Trophoblast cell (in vitro differentiated cells and primary cell): ENCODE measurements at regions not wholly inside any gene's neighbourhood (a gene's known extent, or its start where the extent isn't known, plus 50 kb on each side); places are given as distances from the start of the nearest gene placed in this dataset.
"Not testable (repeated sequence)": the region's sequence is repeated elsewhere in the genome, so short reads cannot be mapped to it uniquely, and the experiment has no call there.

ENCODE experiments used
- DNase-seq, 2 donors: peaks; one replicate each; pipeline ENCODE4 v3.0.0-alpha.2; 2016
- H2AFZ ChIP-seq: 2 replicates; pipeline ENCODE4 v1.6.1; 2013; ENCODE audit warnings: low read length, moderate library complexity, mild to moderate bottlenecking; ENCODE audit not compliant: insufficient read depth, poor library complexity
- H2AK5ac ChIP-seq: 2 replicates; pipeline ENCODE4 v1.6.1; 2013; ENCODE audit warnings: mild to moderate bottlenecking, low read length
- H2BK120ac ChIP-seq: 2 replicates; pipeline ENCODE4 v1.6.1; 2013; ENCODE audit warnings: low read length, mild to moderate bottlenecking, moderate library complexity; ENCODE audit not compliant: insufficient read depth, poor library complexity
- H2BK12ac ChIP-seq: 2 replicates; pipeline ENCODE4 v1.6.1; 2013; ENCODE audit warnings: mild to moderate bottlenecking, low read length, moderate library complexity
- H2BK5ac ChIP-seq: 2 replicates; pipeline ENCODE4 v1.6.1; 2013; ENCODE audit warnings: low read length, low read depth, moderate library complexity, mild to moderate bottlenecking; ENCODE audit not compliant: poor library complexity
- H3K14ac ChIP-seq: 2 replicates; pipeline ENCODE4 v1.6.1; 2013; ENCODE audit warnings: mild to moderate bottlenecking, low read length
- H3K18ac ChIP-seq: 2 replicates; pipeline ENCODE4 v1.6.1; 2013; ENCODE audit warnings: mild to moderate bottlenecking, low read length
- H3K23ac ChIP-seq: 2 replicates; pipeline ENCODE4 v1.6.1; 2013; ENCODE audit warnings: low read length
- H3K27ac ChIP-seq: 2 replicates; pipeline ENCODE4 v1.5.1; 2013; ENCODE audit warnings: low read depth, mild to moderate bottlenecking, inconsistent platforms, low read length, moderate library complexity
- H3K27me3 ChIP-seq: 2 replicates; pipeline ENCODE4 v1.6.1; 2013; ENCODE audit warnings: inconsistent platforms, mild to moderate bottlenecking, low read length, moderate library complexity; ENCODE audit not compliant: insufficient read depth
- H3K36me3 ChIP-seq, 2 experiments: 1 replicate in 1 of 2; 2 replicates in 1 of 2; pipeline ENCODE4 v1.6.1; 2013; ENCODE audit warnings: low read length in 2 of 2, mild to moderate bottlenecking in 2 of 2, moderate library complexity in 1 of 2; ENCODE audit not compliant: insufficient read depth in 2 of 2, control insufficient read depth in 1 of 2
- H3K4ac ChIP-seq: 2 replicates; pipeline ENCODE4 v1.6.1; 2013; ENCODE audit warnings: low read depth, mild to moderate bottlenecking, low read length, moderate library complexity
- H3K4me1 ChIP-seq, 2 experiments: 1 replicate in 1 of 2; 2 replicates in 1 of 2; pipeline ENCODE4 v1.6.1; 2013; ENCODE audit warnings: low read length in 2 of 2, mild to moderate bottlenecking in 2 of 2, moderate library complexity in 1 of 2; ENCODE audit not compliant: insufficient read depth in 2 of 2, control insufficient read depth in 1 of 2
- H3K4me2 ChIP-seq: 2 replicates; pipeline ENCODE4 v1.6.1; 2013; ENCODE audit warnings: inconsistent platforms, mild to moderate bottlenecking, low read length, moderate library complexity
- H3K4me3 ChIP-seq: 2 replicates; pipeline ENCODE4 v1.5.1; 2013; ENCODE audit warnings: mild to moderate bottlenecking, low read depth, low read length, inconsistent platforms
- H3K79me1 ChIP-seq: one replicate; pipeline ENCODE4 v1.6.1; 2013; ENCODE audit warnings: low read length
- H3K79me2 ChIP-seq: 2 replicates; pipeline ENCODE4 v1.6.1; 2013; ENCODE audit warnings: low read length, mild to moderate bottlenecking; ENCODE audit not compliant: control insufficient read depth, insufficient read depth, poor library complexity
- H3K9ac ChIP-seq: 2 replicates; pipeline ENCODE4 v1.6.1; 2013; ENCODE audit warnings: mild to moderate bottlenecking, low read length
- H3K9me3 ChIP-seq: 2 replicates; pipeline ENCODE4 v1.6.1; 2013; ENCODE audit warnings: low read depth, mild to moderate bottlenecking, control low read depth, inconsistent platforms, low read length; ENCODE audit not compliant: insufficient read depth
- H4K12ac ChIP-seq: 2 replicates; pipeline ENCODE4 v1.6.1; 2013; ENCODE audit warnings: low read depth, mild to moderate bottlenecking, low read length, moderate library complexity
- H4K8ac ChIP-seq: 2 replicates; pipeline ENCODE4 v1.6.1; 2013; ENCODE audit warnings: low read depth, mild to moderate bottlenecking, low read length, moderate library complexity
- H4K91ac ChIP-seq: one replicate; pipeline ENCODE4 v1.6.1; 2013; ENCODE audit warnings: low read depth, mild to moderate bottlenecking, low read length, moderate library complexity
- WGBS: extraction: QIAGEN DNeasy Blood & Tissue Kit; methylation state at CpG from one replicate; pipeline ENCODE4 v1.1.7; 2013; ENCODE audit warnings: missing lambda C conversion rate; ENCODE audit not compliant: insufficient read length, insufficient coverage; ENCODE audit errors: extremely low coverage; 5-methylcytosine and 5-hydroxymethylcytosine counted together

GRCh38 chr5:50553560-50553984 lies 112.5 kb upstream of the EMB start:
- H2AK5ac ChIP-seq: no peak overlapping the region
- no peak overlapping the region for H3K9ac ChIP-seq
- H3K79me2 ChIP-seq: no peaks in the 10 kb centered on the region
- no peak overlapping the region for H2BK12ac ChIP-seq
- no peaks in the 10 kb centered on the region for H3K4me1 ChIP-seq
- no peak overlapping the region for H3K23ac ChIP-seq
- no peaks in the 10 kb centered on the region for H3K9me3 ChIP-seq
- H4K12ac ChIP-seq: no peak overlapping the region
- H3K4ac ChIP-seq: no peak overlapping the region
- H4K8ac ChIP-seq: no peak overlapping the region
- H3K18ac ChIP-seq: no peak overlapping the region
- H2BK5ac ChIP-seq: peak overlapping the region; percentile 19
- no peaks in the 10 kb centered on the region for H3K36me3 ChIP-seq
- no CpG with 5 or more reads among the region's 4 CpGs for WGBS
- H4K91ac ChIP-seq: no peak overlapping the region
- H3K27ac ChIP-seq: no peak overlapping the region
- H2BK120ac ChIP-seq: no peak overlapping the region
- H3K79me1 ChIP-seq: no peaks in the 10 kb centered on the region
- peak overlapping the region; percentile 40 for H3K4me2 ChIP-seq
- DNase-seq: peak; percentile 28 to 40
- no peak overlapping the region for H2AFZ ChIP-seq
- no peak overlapping the region for H3K14ac ChIP-seq
- no peak overlapping the region for H3K4me3 ChIP-seq
- H3K27me3 ChIP-seq: no peaks in the 10 kb centered on the region

- not testable (repeated sequence) for H2BK5ac ChIP-seq, H3K9me3 ChIP-seq, H2BK12ac ChIP-seq, DNase-seq, H3K27ac ChIP-seq, H2BK120ac ChIP-seq, H4K91ac ChIP-seq, H3K4me2 ChIP-seq, H3K9ac ChIP-seq, H3K4me1 ChIP-seq, H3K4me3 ChIP-seq, H3K79me1 ChIP-seq, H3K79me2 ChIP-seq, H3K4ac ChIP-seq, H3K36me3 ChIP-seq, H4K8ac ChIP-seq, H3K23ac ChIP-seq, H2AK5ac ChIP-seq, H3K27me3 ChIP-seq, H3K18ac ChIP-seq, H3K14ac ChIP-seq, H4K12ac ChIP-seq, H2AFZ ChIP-seq
Measured at GRCh38 chr5:50558640-50559039, 107.8 kb upstream of the PARP8 start.

- no peak overlapping the region for H3K4ac ChIP-seq
- no peak for DNase-seq
- H3K14ac ChIP-seq: no peak overlapping the region
- no peak overlapping the region for H3K23ac ChIP-seq
- H4K8ac ChIP-seq: no peak overlapping the region
- H3K4me1 ChIP-seq: no peaks in the 10 kb centered on the region
- no peaks in the 10 kb centered on the region for H3K27me3 ChIP-seq
- no peak overlapping the region for H2AFZ ChIP-seq
- H2BK12ac ChIP-seq: no peak overlapping the region
- H3K9me3 ChIP-seq: no peaks in the 10 kb centered on the region
- H3K79me2 ChIP-seq: no peaks in the 10 kb centered on the region
- no peak overlapping the region for H2BK5ac ChIP-seq
- no peak overlapping the region for H3K27ac ChIP-seq
- no peak overlapping the region for H4K91ac ChIP-seq
- no peaks in the 10 kb centered on the region for H3K36me3 ChIP-seq
- no peak overlapping the region for H2BK120ac ChIP-seq
- H2AK5ac ChIP-seq: no peak overlapping the region
- WGBS: no CpG with 5 or more reads among the region's 1 CpG
- no peak overlapping the region for H3K9ac ChIP-seq
- no peak overlapping the region for H3K4me2 ChIP-seq
- peaks cover 1% of the 10 kb centered on the region for H3K79me1 ChIP-seq
- no peak overlapping the region for H3K4me3 ChIP-seq
- H4K12ac ChIP-seq: no peak overlapping the region
- no peak overlapping the region for H3K18ac ChIP-seq
Measured at GRCh38 chr5:50559955-50560354, 106.5 kb upstream of the PARP8 start.

GRCh38 chr5:50562694-50563093 lies 103.7 kb upstream of the PARP8 start:
- no peak overlapping the region for H4K91ac ChIP-seq

More at GRCh38 chr5:50562694-50563093, 103.7 kb upstream of the PARP8 start:
- no peak overlapping the region for H3K4me3 ChIP-seq
- no peak overlapping the region for H2AFZ ChIP-seq
- H3K79me1 ChIP-seq: peaks cover 1% of the 10 kb centered on the region
- no CpG with 5 or more reads among the region's 2 CpGs for WGBS
- no peak overlapping the region for H2BK5ac ChIP-seq
- H2BK120ac ChIP-seq: no peak overlapping the region
- no peak overlapping the region for H3K4me2 ChIP-seq
- no peaks in the 10 kb centered on the region for H3K9me3 ChIP-seq
- DNase-seq: no peak
- no peak overlapping the region for H2BK12ac ChIP-seq
- H3K18ac ChIP-seq: no peak overlapping the region
- H3K27me3 ChIP-seq: no peaks in the 10 kb centered on the region
- no peak overlapping the region for H3K27ac ChIP-seq
- no peak overlapping the region for H4K8ac ChIP-seq
- no peak overlapping the region for H3K9ac ChIP-seq
- H3K4ac ChIP-seq: no peak overlapping the region
- no peaks in the 10 kb centered on the region for H3K36me3 ChIP-seq
- no peaks in the 10 kb centered on the region for H3K79me2 ChIP-seq
- H3K4me1 ChIP-seq: no peaks in the 10 kb centered on the region
- H2AK5ac ChIP-seq: no peak overlapping the region
- H4K12ac ChIP-seq: no peak overlapping the region
- no peak overlapping the region for H3K23ac ChIP-seq
- no peak overlapping the region for H3K14ac ChIP-seq
